Smooth muscle cell (in vitro differentiated cells): ENCODE measurements at regions not wholly inside any gene's neighbourhood (a gene's known extent, or its start where the extent isn't known, plus 50 kb on each side); places are given as distances from the start of the nearest gene placed in this dataset.

Source experiments
- DNase-seq: peaks from one replicate; lab custom pipeline; 2025; ENCODE audit not compliant: unreplicated experiment; lab: John Stamatoyannopoulos, UW
- H2AFZ ChIP-seq: fragments of 200-600 bp; sonication (generic); 2 replicates; pipeline ENCODE4 v1.6.0; 2016; ENCODE audit warnings: antibody characterized with exemption, low read depth, mild to moderate bottlenecking
- H3F3A ChIP-seq: fragments of 200-600 bp; sonication (generic); 2 replicates; pipeline ENCODE4 v1.6.0; 2017; ENCODE audit warnings: antibody characterized with exemption, low read depth
- H3K27ac ChIP-seq: fragments of 200-600 bp; sonication (generic); 2 replicates; pipeline ENCODE4 v1.5.1; 2016; ENCODE audit warnings: low read depth, mild to moderate bottlenecking
- H3K27me3 ChIP-seq: fragments of 200-600 bp; sonication (generic); 2 replicates; pipeline ENCODE4 v1.6.1; 2016; ENCODE audit warnings: low read depth, mild to moderate bottlenecking
- H3K36me3 ChIP-seq: fragments of 200-600 bp; sonication (generic); 2 replicates; pipeline ENCODE4 v1.5.1; 2016; ENCODE audit warnings: low read depth
- H3K4me1 ChIP-seq: fragments of 200-600 bp; sonication (generic); 2 replicates; pipeline ENCODE4 v1.5.1; 2016; ENCODE audit warnings: low read depth
- H3K4me2 ChIP-seq: fragments of 200-600 bp; sonication (generic); 2 replicates; pipeline ENCODE4 v1.6.0; 2016; ENCODE audit warnings: mild to moderate bottlenecking
- H3K4me3 ChIP-seq: fragments of 200-600 bp; sonication (generic); 2 replicates; pipeline ENCODE4 v1.5.1; 2016; ENCODE audit warnings: mild to moderate bottlenecking
- H3K79me2 ChIP-seq: fragments of 200-600 bp; sonication (generic); 2 replicates; pipeline ENCODE4 v1.6.0; 2016; ENCODE audit warnings: low read depth, mild to moderate bottlenecking
- H3K9ac ChIP-seq: fragments of 200-600 bp; sonication (generic); 2 replicates; pipeline ENCODE4 v1.6.0; 2016; ENCODE audit warnings: low read depth
- H3K9me3 ChIP-seq: fragments of 200-600 bp; sonication (generic); replicated peaks from 2 replicates; pipeline ENCODE4 v1.5.1; 2016; ENCODE audit warnings: low read depth
- H4K20me1 ChIP-seq: fragments of 200-600 bp; sonication (generic); 2 replicates; pipeline ENCODE4 v1.6.0; 2016; ENCODE audit warnings: low read depth
- CTCF ChIP-seq: fragments of 200-600 bp; sonication (generic); IDR thresholded peaks from 2 replicates; pipeline ENCODE4 v1.5.1; 2017; ENCODE audit warnings: borderline replicate concordance, mild to moderate bottlenecking, antibody characterized with exemption; ENCODE audit not compliant: insufficient read depth, poor library complexity, severe bottlenecking
- WGBS: methylation state at CpG from one replicate; pipeline ENCODE4 v1.1.7; 2016; ENCODE audit warnings: low lambda C conversion rate; 5-methylcytosine and 5-hydroxymethylcytosine counted together

- Histone ChIP-seq H3K36me3 (no peaks in the 10 kb centered on the region), H3K27ac (no peak overlapping the region), H3K4me3 (no peak overlapping the region), H3F3A (no peaks in the 10 kb centered on the region), H3K79me2 (no peaks in the 10 kb centered on the region), H3K4me1 (no peaks in the 10 kb centered on the region), H3K27me3 (peaks cover 4% of the 10 kb centered on the region), H3K9me3 (no peaks in the 10 kb centered on the region), H2AFZ (no peak overlapping the region), H4K20me1 (no peaks in the 10 kb centered on the region), H3K9ac (no peak overlapping the region), H3K4me2 (no peak overlapping the region)
- no peak for TF ChIP-seq CTCF
- WGBS: 31% methylated on average over 8 of the region's 8 CpGs
- no peak for DNase-seq
Measured at GRCh38 chr1:29752141-29752540, 515.8 kb downstream of the PTPRU start.

GRCh38 chr1:29749024-29749945, 513.0 kb downstream of the PTPRU start:
- no peaks in the 10 kb centered on the region for H3K79me2 ChIP-seq

GRCh38 chr1:29747196-29747595, 510.9 kb downstream of the PTPRU start:
- 86% methylated on average over 3 of the region's 3 CpGs for WGBS
- Histone ChIP-seq H3K36me3 (no peaks in the 10 kb centered on the region), H3K4me2 (no peak overlapping the region), H3K79me2 (no peaks in the 10 kb centered on the region), H3K27me3 (peaks cover 23% of the 10 kb centered on the region), H3K4me3 (no peak overlapping the region), H4K20me1 (no peaks in the 10 kb centered on the region), H2AFZ (no peak overlapping the region), H3K9ac (no peak overlapping the region), H3K9me3 (no peaks in the 10 kb centered on the region), H3K27ac (no peak overlapping the region), H3K4me1 (no peaks in the 10 kb centered on the region), H3F3A (no peaks in the 10 kb centered on the region)
- DNase-seq: no peak
- no peak for TF ChIP-seq CTCF

More at GRCh38 chr1:29749024-29749945, 513.0 kb downstream of the PTPRU start:
- H3K4me2 ChIP-seq: no peak overlapping the region
- peaks cover 17% of the 10 kb centered on the region for H3K27me3 ChIP-seq
- DNase-seq: no peak
- no peaks in the 10 kb centered on the region for H4K20me1 ChIP-seq
- no peak overlapping the region for H3K27ac ChIP-seq
- WGBS: 74% methylated on average over 6 of the region's 6 CpGs
- no peaks in the 10 kb centered on the region for H3K36me3 ChIP-seq
- no peak overlapping the region for H3K9ac ChIP-seq
- no peaks in the 10 kb centered on the region for H3K4me1 ChIP-seq
- H2AFZ ChIP-seq: no peak overlapping the region
- H3F3A ChIP-seq: no peaks in the 10 kb centered on the region
- no peak for TF ChIP-seq CTCF
- no peak overlapping the region for H3K4me3 ChIP-seq
- no peaks in the 10 kb centered on the region for H3K9me3 ChIP-seq
